ENCODE measurements at regions not wholly inside any gene's neighbourhood (a gene's known extent, or its start where the extent isn't known, plus 50 kb on each side); places are given as distances from the start of the nearest gene placed in this dataset.

- Histone ChIP-seq H3K4me1 (ENCODE audit: control insufficient read depth in 1 of 2, insufficient read depth in 2 of 2, low read length in 2 of 2) (no peaks in the 10 kb centered on the region), H3K4me3 (ENCODE audit: low read length in 2 of 2) (no peak overlapping the region), H3K36me3 (ENCODE audit: control insufficient read depth in 1 of 2, insufficient read depth in 2 of 2, low read length in 1 of 2) (no peaks in the 10 kb centered on the region), H3K27me3 (ENCODE audit: control insufficient read depth in 1 of 2, insufficient read depth in 2 of 2, low read length in 1 of 2) (no peaks in the 10 kb centered on the region), H3K27ac (ENCODE audit: low read depth in 1 of 2, low read length in 2 of 2) (no peak overlapping the region), H3K9me3 (ENCODE audit: control insufficient read depth, low read length) (no peaks in the 10 kb centered on the region)
- no peak for DNase-seq
- no peak for ATAC-seq (ENCODE audit: low FRiP score)
- WGBS, 2 donors: 0% methylated on average over 2 of the region's 2 CpGs
- intact Hi-C loops (cut with DNase I): loop anchor here in 1 of 2 donors (5.0 kb wide), 1 partner anchor 232 kb away; no protein-coding TSS in a partner anchor
Measured at GRCh38 chrX:30504309-30504708, 73.3 kb downstream of the TASL start.

- intact Hi-C loops (cut with DNase I): no loop called here
- no peak for ATAC-seq (ENCODE audit: low FRiP score)
- H3K27me3 ChIP-seq (ENCODE audit: control insufficient read depth in 1 of 2, insufficient read depth in 2 of 2, low read length in 1 of 2): no peaks in the 10 kb centered on the region
- H3K4me1 ChIP-seq (ENCODE audit: control insufficient read depth in 1 of 2, insufficient read depth in 2 of 2, low read length in 2 of 2): no peaks in the 10 kb centered on the region
- WGBS, 2 donors: 63 to 83% methylated on average over 1 of the region's 1 CpG
- DNase-seq: no peak
- no peak overlapping the region for H3K27ac ChIP-seq (ENCODE audit: low read depth in 1 of 2, low read length in 2 of 2)
- H3K36me3 ChIP-seq (ENCODE audit: control insufficient read depth in 1 of 2, insufficient read depth in 2 of 2, low read length in 1 of 2): no peaks in the 10 kb centered on the region
- H3K9me3 ChIP-seq (ENCODE audit: control insufficient read depth, low read length): no peaks in the 10 kb centered on the region
- H3K4me3 ChIP-seq (ENCODE audit: low read length in 2 of 2): no peak overlapping the region
Measured at GRCh38 chrX:30495468-30495867, 82.1 kb downstream of the TASL start.

GRCh38 chrX:30493348-30493747 is 84.2 kb downstream of the TASL start:
- Histone ChIP-seq H3K27me3 (ENCODE audit: control insufficient read depth in 1 of 2, insufficient read depth in 2 of 2, low read length in 1 of 2) (no peaks in the 10 kb centered on the region), H3K9me3 (ENCODE audit: control insufficient read depth, low read length) (no peaks in the 10 kb centered on the region), H3K4me1 (ENCODE audit: control insufficient read depth in 1 of 2, insufficient read depth in 2 of 2, low read length in 2 of 2) (no peaks in the 10 kb centered on the region), H3K4me3 (ENCODE audit: low read length in 2 of 2) (no peak overlapping the region), H3K36me3 (ENCODE audit: control insufficient read depth in 1 of 2, insufficient read depth in 2 of 2, low read length in 1 of 2) (no peaks in the 10 kb centered on the region), H3K27ac (ENCODE audit: low read depth in 1 of 2, low read length in 2 of 2) (no peak overlapping the region)
- intact Hi-C loops (cut with DNase I): no loop called here
- WGBS, 2 donors: 60 to 97% methylated on average over 1 of the region's 1 CpG
- ATAC-seq (ENCODE audit: low FRiP score): no peak
- no peak for DNase-seq

GRCh38 chrX:30489323-30489722 is 88.2 kb downstream of the TASL start:
- Histone ChIP-seq H3K27ac (ENCODE audit: low read depth in 1 of 2, low read length in 2 of 2) (no peak overlapping the region), H3K4me1 (ENCODE audit: control insufficient read depth in 1 of 2, insufficient read depth in 2 of 2, low read length in 2 of 2) (no peaks in the 10 kb centered on the region), H3K27me3 (ENCODE audit: control insufficient read depth in 1 of 2, insufficient read depth in 2 of 2, low read length in 1 of 2) (no peaks in the 10 kb centered on the region), H3K36me3 (ENCODE audit: control insufficient read depth in 1 of 2, insufficient read depth in 2 of 2, low read length in 1 of 2) (no peaks in the 10 kb centered on the region), H3K9me3 (ENCODE audit: control insufficient read depth, low read length) (no peaks in the 10 kb centered on the region), H3K4me3 (ENCODE audit: low read length in 2 of 2) (no peak overlapping the region)
- no peak for DNase-seq
- ATAC-seq (ENCODE audit: low FRiP score): no peak
- intact Hi-C loops (cut with DNase I): no loop called here
- 75 to 78% methylated on average over 2 of the region's 2 CpGs for WGBS, 2 donors

- no peaks in the 10 kb centered on the region for H3K27me3 ChIP-seq (ENCODE audit: control insufficient read depth in 1 of 2, insufficient read depth in 2 of 2, low read length in 1 of 2)
- no peaks in the 10 kb centered on the region for H3K4me1 ChIP-seq (ENCODE audit: control insufficient read depth in 1 of 2, insufficient read depth in 2 of 2, low read length in 2 of 2)
- no peak for DNase-seq
- no peak overlapping the region for H3K4me3 ChIP-seq (ENCODE audit: low read length in 2 of 2)
- intact Hi-C loops (cut with DNase I): no loop called here
- no peaks in the 10 kb centered on the region for H3K36me3 ChIP-seq (ENCODE audit: control insufficient read depth in 1 of 2, insufficient read depth in 2 of 2, low read length in 1 of 2)
- WGBS, 2 donors: 40 to 42% methylated on average over 3 of the region's 3 CpGs
- no peak overlapping the region for H3K27ac ChIP-seq (ENCODE audit: low read depth in 1 of 2, low read length in 2 of 2)
- H3K9me3 ChIP-seq (ENCODE audit: control insufficient read depth, low read length): no peaks in the 10 kb centered on the region
- no peak for ATAC-seq (ENCODE audit: low FRiP score)
Measured at GRCh38 chrX:30488092-30488491, 89.5 kb downstream of the TASL start.

- no peak for ATAC-seq (ENCODE audit: low FRiP score)
- Histone ChIP-seq H3K9me3 (ENCODE audit: control insufficient read depth, low read length) (no peaks in the 10 kb centered on the region), H3K4me3 (ENCODE audit: low read length in 2 of 2) (no peak overlapping the region), H3K27ac (ENCODE audit: low read depth in 1 of 2, low read length in 2 of 2) (no peak overlapping the region), H3K36me3 (ENCODE audit: control insufficient read depth in 1 of 2, insufficient read depth in 2 of 2, low read length in 1 of 2) (no peaks in the 10 kb centered on the region), H3K4me1 (ENCODE audit: control insufficient read depth in 1 of 2, insufficient read depth in 2 of 2, low read length in 2 of 2) (no peaks in the 10 kb centered on the region), H3K27me3 (ENCODE audit: control insufficient read depth in 1 of 2, insufficient read depth in 2 of 2, low read length in 1 of 2) (no peaks in the 10 kb centered on the region)
- 64 to 75% methylated on average over 2 of the region's 2 CpGs for WGBS, 2 donors
- intact Hi-C loops (cut with DNase I): no loop called here
- DNase-seq: no peak
Measured at GRCh38 chrX:30483996-30484395, 93.6 kb downstream of the TASL start.

- no peak overlapping the region for H3K4me3 ChIP-seq (ENCODE audit: low read length in 2 of 2)
- no peaks in the 10 kb centered on the region for H3K36me3 ChIP-seq (ENCODE audit: control insufficient read depth in 1 of 2, insufficient read depth in 2 of 2, low read length in 1 of 2)
- no peaks in the 10 kb centered on the region for H3K27me3 ChIP-seq (ENCODE audit: control insufficient read depth in 1 of 2, insufficient read depth in 2 of 2, low read length in 1 of 2)
- no peak overlapping the region for H3K27ac ChIP-seq (ENCODE audit: low read depth in 1 of 2, low read length in 2 of 2)
- WGBS, 2 donors: 29 to 35% methylated on average over 3 of the region's 3 CpGs
- no peaks in the 10 kb centered on the region for H3K9me3 ChIP-seq (ENCODE audit: control insufficient read depth, low read length)
- no peak for ATAC-seq (ENCODE audit: low FRiP score)
- DNase-seq: no peak
- no peaks in the 10 kb centered on the region for H3K4me1 ChIP-seq (ENCODE audit: control insufficient read depth in 1 of 2, insufficient read depth in 2 of 2, low read length in 2 of 2)
- intact Hi-C loops (cut with DNase I): no loop called here
Measured at GRCh38 chrX:30468471-30468870, 109.1 kb downstream of the TASL start.

Data from aorta (tissue), 5 donors.